A673 (cell line): ENCODE measurements at regions not wholly inside any gene's neighbourhood (a gene's known extent, or its start where the extent isn't known, plus 50 kb on each side); places are given as distances from the start of the nearest gene placed in this dataset.

Experiments
- BruUV-seq: library from RNA; stranded (reverse); fragments of 400-500 nt; replicated peaks from 2 replicates; lab custom pipeline; 2021; lab: Mats Ljungman, UMichigan
- CTCF ChIA-PET: fragments of 300-600 bp; sonication (Branson Sonifier 250); formaldehyde crosslinking; loops from one replicate; lab custom pipeline; 2022; ENCODE audit warnings: antibody characterized with exemption; lab: Charles Lee
- POLR2A ChIA-PET: fragments of 300-600 bp; sonication (Branson Sonifier 250); formaldehyde crosslinking; loops from one replicate; lab custom pipeline; 2022; ENCODE audit warnings: antibody characterized with exemption; ENCODE audit not compliant: low non-redundant PET; lab: Charles Lee
- DNase-seq: peaks from one replicate; pipeline ENCODE4 v3.0.0-alpha.2; 2015; ENCODE audit warnings: low spot score
- H3K27ac ChIP-seq: fragments of 200-600 bp; sonication (generic); 2 replicates; pipeline ENCODE4 v1.5.1; 2016; ENCODE audit warnings: mixed run types, low read depth, mild to moderate bottlenecking, mixed read lengths, antibody characterized with exemption, low read length; ENCODE audit not compliant: poor library complexity, severe bottlenecking
- H3K27me3 ChIP-seq: fragments of 200-600 bp; sonication (generic); replicated peaks from 2 replicates; pipeline ENCODE4 v1.6.1; 2017; ENCODE audit warnings: mixed run types, low read depth, mild to moderate bottlenecking, mixed read lengths, antibody characterized with exemption, low read length; ENCODE audit not compliant: insufficient read depth, poor library complexity
- H3K36me3 ChIP-seq: fragments of 200-600 bp; sonication (generic); 2 replicates; pipeline ENCODE4 v1.6.1; 2016; ENCODE audit warnings: mixed run types, mild to moderate bottlenecking, mixed read lengths, antibody characterized with exemption, low read length; ENCODE audit not compliant: insufficient read depth, poor library complexity, severe bottlenecking
- H3K4me1 ChIP-seq: fragments of 200-600 bp; sonication (generic); 2 replicates; pipeline ENCODE4 v1.6.1; 2017; ENCODE audit warnings: mixed run types, mild to moderate bottlenecking, mixed read lengths, antibody characterized with exemption, low read length; ENCODE audit not compliant: insufficient read depth, poor library complexity, severe bottlenecking
- H3K4me3 ChIP-seq: fragments of 200-600 bp; sonication (generic); 2 replicates; pipeline ENCODE4 v1.5.1; 2016; ENCODE audit warnings: low read depth, mixed run types, mild to moderate bottlenecking, mixed read lengths, low read length; ENCODE audit not compliant: poor library complexity, severe bottlenecking
- H3K9me3 ChIP-seq: fragments of 200-600 bp; sonication (generic); 2 replicates; pipeline ENCODE4 v1.6.1; 2016; ENCODE audit warnings: mixed run types, low read depth, mild to moderate bottlenecking, mixed read lengths, antibody characterized with exemption, low read length; ENCODE audit not compliant: poor library complexity, severe bottlenecking
- CTCF ChIP-seq: fragments of 300-800, 200-600 bp; sonication (generic); conservative IDR thresholded peaks from 2 replicates; pipeline ENCODE4 v1.5.1; 2017; ENCODE audit warnings: low read depth, mild to moderate bottlenecking, antibody characterized with exemption, low read length, moderate library complexity, mixed read lengths
- EZH2 ChIP-seq: fragments of 200-600 bp; sonication (generic); IDR thresholded peaks from 2 replicates; pipeline ENCODE4 v1.6.1; 2017; ENCODE audit warnings: borderline replicate concordance, low read depth, mild to moderate bottlenecking, mixed read lengths, antibody characterized with exemption, low read length; ENCODE audit not compliant: poor library complexity, severe bottlenecking
- intact Hi-C: fragments of 100-400 bp; cut with micrococcal nuclease; formaldehyde crosslinking; loops from one replicate; pipeline ENCODE4 v1.10.0; 2022; ENCODE audit not compliant: unreplicated experiment

DNA sequence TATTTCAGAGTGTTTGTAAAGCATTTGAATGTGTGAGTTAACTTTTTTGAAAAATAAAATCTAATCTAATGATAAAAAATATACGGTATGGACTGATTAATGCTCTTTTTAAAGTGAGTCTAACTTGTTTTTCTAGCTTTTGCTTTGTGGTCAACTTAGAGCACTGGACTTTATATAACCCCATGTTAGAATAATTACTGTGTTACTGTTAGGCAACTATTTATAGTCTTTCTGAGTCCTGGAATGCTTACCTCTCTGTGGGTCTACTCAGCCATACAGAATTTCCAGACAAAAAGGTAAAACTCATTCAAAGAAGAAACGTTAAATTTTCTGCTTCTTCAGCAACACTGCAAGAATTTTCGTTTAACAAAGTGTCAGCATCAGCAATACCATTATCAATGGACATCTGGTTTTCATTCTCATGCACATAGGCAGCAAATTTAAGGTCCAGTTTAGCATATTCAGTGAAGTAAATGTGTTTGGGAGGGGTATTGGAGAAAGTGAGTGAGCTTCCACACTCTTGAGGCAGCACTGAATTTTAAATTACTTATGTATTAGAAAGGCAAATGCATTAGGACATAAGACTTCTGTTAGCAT is 664.7 kb upstream of the NEGR1 start:
- ChIA-PET CTCF (no interaction called here), POLR2A (no interaction called here)
- TF ChIP-seq CTCF: no peak
- TF ChIP-seq EZH2: no peak
- no TSS peak for BruUV-seq
- intact Hi-C loops: no loop called here
- peak; percentile 35 for DNase-seq
- Histone ChIP-seq H3K4me3 (no peak overlapping the region), H3K36me3 (no peaks in the 10 kb centered on the region), H3K4me1 (peaks cover 10% of the 10 kb centered on the region), H3K9me3 (no peaks in the 10 kb centered on the region), H3K27me3 (no peaks in the 10 kb centered on the region), H3K27ac (no peak overlapping the region)

- Histone ChIP-seq H3K9me3 (no peaks in the 10 kb centered on the region), H3K4me1 (peaks cover 3% of the 10 kb centered on the region), H3K27me3 (no peaks in the 10 kb centered on the region), H3K27ac (no peak overlapping the region), H3K36me3 (no peaks in the 10 kb centered on the region), H3K4me3 (no peak overlapping the region)
- DNase-seq: no peak
- intact Hi-C loops: no loop called here
- TF ChIP-seq EZH2 (no peak), CTCF (no peak)
- POLR2A ChIA-PET: no interaction called here
- no TSS peak for BruUV-seq
- CTCF ChIA-PET: no interaction called here
Observed at GRCh38 chr1:72942008-72942407, 659.7 kb upstream of the NEGR1 start.

GRCh38 chr1:72938408-72938807 is 656.1 kb upstream of the NEGR1 start:
- H3K27me3 ChIP-seq: no peaks in the 10 kb centered on the region
- H3K27ac ChIP-seq: no peak overlapping the region
- no peak for TF ChIP-seq EZH2
- no peak for DNase-seq
- ChIA-PET POLR2A (no interaction called here), CTCF (no interaction called here)
- no peak overlapping the region for H3K4me3 ChIP-seq
- no peaks in the 10 kb centered on the region for H3K36me3 ChIP-seq
- H3K9me3 ChIP-seq: no peaks in the 10 kb centered on the region
- intact Hi-C loops: no loop called here
- no peaks in the 10 kb centered on the region for H3K4me1 ChIP-seq
- no TSS peak for BruUV-seq

DNA sequence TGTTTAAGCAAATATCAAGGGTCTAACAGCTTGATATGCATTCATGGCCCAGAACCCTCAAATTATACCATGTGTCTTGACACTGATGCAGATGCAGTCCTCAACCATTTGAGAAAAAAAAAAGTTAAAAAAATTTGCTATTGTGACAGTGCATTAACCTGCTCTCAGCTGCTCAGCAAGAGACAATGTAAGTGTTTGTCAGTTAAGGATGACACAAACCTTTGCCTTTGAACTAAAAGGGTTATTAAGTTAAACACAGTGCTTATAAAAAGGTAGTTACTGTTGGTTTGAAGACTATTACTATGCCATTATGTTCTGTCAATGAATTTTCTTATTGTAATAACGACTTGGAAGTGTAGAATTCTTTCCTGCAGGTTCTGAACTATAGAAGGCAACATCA is 655.6 kb upstream of the NEGR1 start:
- POLR2A ChIA-PET: interaction anchor here (0.7 kb wide), 1 partner anchor 1946 kb away, joined by 4 read pairs; no protein-coding TSS in a partner anchor
- Histone ChIP-seq H3K27ac (no peak overlapping the region), H3K9me3 (no peaks in the 10 kb centered on the region), H3K36me3 (no peaks in the 10 kb centered on the region), H3K27me3 (no peaks in the 10 kb centered on the region), H3K4me3 (no peak overlapping the region), H3K4me1 (no peaks in the 10 kb centered on the region)
- intact Hi-C loops: no loop called here
- TF ChIP-seq EZH2 (no peak), CTCF (no peak)
- no TSS peak for BruUV-seq
- no peak for DNase-seq
- CTCF ChIA-PET: no interaction called here
